ENCODE measurements at regions not wholly inside any gene's neighbourhood (a gene's known extent, or its start where the extent isn't known, plus 50 kb on each side); places are given as distances from the start of the nearest gene placed in this dataset.

- TF ChIP-seq, protein P1, sequence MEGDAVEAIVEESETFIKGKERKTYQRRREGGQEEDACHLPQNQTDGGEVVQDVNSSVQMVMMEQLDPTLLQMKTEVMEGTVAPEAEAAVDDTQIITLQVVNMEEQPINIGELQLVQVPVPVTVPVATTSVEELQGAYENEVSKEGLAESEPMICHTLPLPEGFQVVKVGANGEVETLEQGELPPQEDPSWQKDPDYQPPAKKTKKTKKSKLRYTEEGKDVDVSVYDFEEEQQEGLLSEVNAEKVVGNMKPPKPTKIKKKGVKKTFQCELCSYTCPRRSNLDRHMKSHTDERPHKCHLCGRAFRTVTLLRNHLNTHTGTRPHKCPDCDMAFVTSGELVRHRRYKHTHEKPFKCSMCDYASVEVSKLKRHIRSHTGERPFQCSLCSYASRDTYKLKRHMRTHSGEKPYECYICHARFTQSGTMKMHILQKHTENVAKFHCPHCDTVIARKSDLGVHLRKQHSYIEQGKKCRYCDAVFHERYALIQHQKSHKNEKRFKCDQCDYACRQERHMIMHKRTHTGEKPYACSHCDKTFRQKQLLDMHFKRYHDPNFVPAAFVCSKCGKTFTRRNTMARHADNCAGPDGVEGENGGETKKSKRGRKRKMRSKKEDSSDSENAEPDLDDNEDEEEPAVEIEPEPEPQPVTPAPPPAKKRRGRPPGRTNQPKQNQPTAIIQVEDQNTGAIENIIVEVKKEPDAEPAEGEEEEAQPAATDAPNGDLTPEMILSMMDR (conservative IDR thresholded peaks at IDR 0.05): no peak
- no peak for TF ChIP-seq ZFX (IDR thresholded peaks at IDR 0.05)
Observed at GRCh38 chr6:170157567-170158218, 133.2 kb downstream of the DLL1 start.

Data from C4-2B (cell line).